NCI-H187 (cell line): ENCODE measurements at regions not wholly inside any gene's neighbourhood (a gene's known extent, or its start where the extent isn't known, plus 50 kb on each side); places are given as distances from the start of the nearest gene placed in this dataset.
"Not testable (repeated sequence)": the region's sequence is repeated elsewhere in the genome, so short reads cannot be mapped to it uniquely, and the experiment has no call there.

Source experiments
- DNase-seq, 2 experiments: peaks; one replicate each; lab custom pipeline; 2025; lab: John Stamatoyannopoulos, UW

DNA sequence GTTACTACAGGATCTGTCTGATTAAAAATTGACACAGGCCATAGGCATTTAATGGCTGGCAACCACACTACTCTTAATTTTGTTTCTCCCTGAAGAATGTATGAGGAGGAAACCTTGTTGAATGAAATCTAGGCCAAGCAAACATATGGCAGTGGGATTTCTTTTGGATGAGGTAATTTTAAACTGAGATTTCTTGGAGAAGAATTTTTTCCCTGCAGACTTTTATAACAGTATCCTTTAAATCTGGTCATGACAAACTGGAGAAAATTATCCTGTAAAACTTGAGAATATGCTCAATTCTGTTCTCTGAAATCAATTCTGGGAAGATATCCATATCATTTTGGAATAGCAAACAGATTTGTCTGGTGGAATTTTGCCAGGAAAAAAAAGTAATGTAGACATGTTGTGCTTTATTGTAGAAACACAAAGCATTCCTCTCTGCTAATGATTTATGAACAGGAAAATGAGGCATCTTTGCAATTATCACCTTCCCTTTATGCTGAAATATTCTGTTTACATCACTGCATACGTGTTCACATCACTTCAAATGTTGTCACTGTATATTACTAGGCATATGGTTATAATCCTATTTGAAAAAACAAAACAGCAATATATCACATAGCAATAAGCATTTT lies 108.3 kb upstream of the ARSJ start:
- DNase-seq = no peak

DNA sequence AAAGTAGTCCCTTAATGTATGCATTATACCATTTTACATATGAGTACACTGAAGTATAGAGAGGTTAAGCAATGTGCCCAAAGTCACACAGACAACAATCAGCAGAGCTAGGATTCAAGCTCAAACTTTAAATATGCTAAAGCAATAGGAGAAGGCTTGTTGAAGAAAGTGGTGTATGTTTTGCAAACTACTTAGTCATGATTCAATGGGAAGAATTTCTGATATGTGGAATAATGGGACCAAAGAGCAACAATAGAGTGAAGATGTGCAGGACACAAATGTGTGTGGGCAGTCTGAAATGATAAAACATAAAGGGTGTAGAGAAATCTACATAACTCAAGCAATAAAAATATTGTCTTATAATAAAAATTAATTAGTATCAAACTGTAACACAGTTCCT lies 109.0 kb upstream of the ARSJ start:
- DNase-seq = no peak

DNA sequence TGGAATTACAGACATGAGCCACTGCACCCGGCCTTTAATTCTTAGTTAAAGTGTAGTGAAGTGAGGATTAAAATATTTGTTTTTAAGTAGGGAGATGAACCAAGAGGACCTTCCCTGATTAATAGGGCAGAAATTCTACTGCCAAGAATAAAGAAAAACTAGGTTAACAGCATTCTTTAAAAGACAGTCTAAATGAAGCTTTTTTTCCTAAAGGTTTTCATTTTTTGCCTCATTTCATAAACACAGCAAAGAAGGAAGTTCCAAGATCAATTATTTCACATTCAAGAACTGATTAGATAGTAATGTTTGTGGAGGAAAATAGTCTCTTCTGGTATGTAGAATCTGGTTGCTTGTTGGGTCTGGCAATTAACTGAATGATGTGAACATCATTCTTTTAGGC lies 112.1 kb upstream of the ARSJ start:
- no peak for DNase-seq

GRCh38 chr4:114093221-114093715 lies 113.8 kb upstream of the ARSJ start:
- no peak for DNase-seq

GRCh38 chr4:114100288-114101031 lies 121.0 kb upstream of the ARSJ start:
- no peak for DNase-seq

- no peak for DNase-seq
Measured at GRCh38 chr4:114103908-114104307, 124.5 kb upstream of the ARSJ start.

DNA sequence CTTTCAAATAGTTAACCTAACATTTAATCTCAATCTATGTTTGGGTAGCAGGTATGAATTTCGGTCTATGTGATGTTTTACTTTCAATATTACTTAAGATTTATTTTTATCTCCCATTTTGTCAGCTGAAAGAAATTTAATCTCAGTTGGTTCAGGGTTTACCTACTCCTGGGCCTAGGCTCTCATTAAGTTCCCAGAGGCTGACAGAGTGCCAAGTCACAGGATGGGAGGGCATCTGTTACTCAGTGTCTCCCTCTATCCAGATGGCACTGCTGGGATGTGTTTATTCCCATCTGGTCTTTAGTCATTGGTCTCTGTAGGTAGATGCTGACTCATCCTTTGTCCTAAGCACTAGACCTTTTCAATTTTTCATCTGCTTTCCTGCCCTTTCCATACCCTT lies 129.4 kb upstream of the ARSJ start:
- DNase-seq = no peak

- no peak for DNase-seq
Measured at GRCh38 chr4:114109776-114110175, 130.3 kb upstream of the ARSJ start.

GRCh38 chr4:114115526-114115925 lies 136.1 kb upstream of the ARSJ start:
- no peak for DNase-seq

DNA sequence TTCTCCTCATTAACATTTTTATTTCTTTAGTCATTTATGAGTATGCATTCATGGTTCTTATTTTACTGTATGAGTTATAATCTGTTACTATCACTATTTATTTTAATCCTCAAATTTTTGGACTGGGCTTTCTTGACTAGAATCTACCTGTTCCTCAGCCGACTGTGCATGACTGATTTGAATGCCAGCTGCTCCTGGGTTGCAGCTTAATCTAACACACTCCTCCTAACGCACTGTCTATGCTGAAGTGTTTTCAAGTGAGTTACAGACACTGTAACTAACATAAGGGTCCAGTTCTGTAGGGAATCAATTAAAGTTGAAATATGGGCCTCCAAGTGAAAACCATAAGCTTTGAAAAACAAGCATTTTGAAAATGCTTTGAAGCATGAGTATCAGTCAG lies 137.4 kb upstream of the ARSJ start:
- peak in 1 of 2 experiments; percentile 0 for DNase-seq

GRCh38 chr4:114121221-114121620 lies 141.8 kb upstream of the ARSJ start:
- DNase-seq = no peak

DNA sequence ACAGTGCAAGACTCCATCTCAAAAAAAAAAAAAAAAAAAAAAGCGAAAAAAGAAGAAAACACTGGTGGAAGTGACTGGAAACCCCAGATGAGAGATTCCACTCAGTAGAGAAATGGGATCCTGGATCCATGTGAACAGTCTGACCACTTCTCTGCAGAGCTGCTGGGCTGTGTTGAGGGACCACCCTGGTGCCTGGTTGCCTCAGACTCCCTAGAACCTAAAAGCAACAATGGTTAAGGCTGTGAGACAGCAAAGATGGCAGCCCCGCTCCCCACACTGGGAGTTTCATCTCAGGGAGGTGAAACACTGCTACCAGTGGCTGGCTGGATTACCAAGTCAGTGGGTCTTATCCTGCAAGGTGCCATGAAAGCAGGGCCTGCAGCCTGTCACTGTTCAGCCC lies 152.8 kb upstream of the ARSJ start:
- DNase-seq = no peak

- no peak for DNase-seq
Measured at GRCh38 chr4:114132830-114133229, 153.4 kb upstream of the ARSJ start.

DNA sequence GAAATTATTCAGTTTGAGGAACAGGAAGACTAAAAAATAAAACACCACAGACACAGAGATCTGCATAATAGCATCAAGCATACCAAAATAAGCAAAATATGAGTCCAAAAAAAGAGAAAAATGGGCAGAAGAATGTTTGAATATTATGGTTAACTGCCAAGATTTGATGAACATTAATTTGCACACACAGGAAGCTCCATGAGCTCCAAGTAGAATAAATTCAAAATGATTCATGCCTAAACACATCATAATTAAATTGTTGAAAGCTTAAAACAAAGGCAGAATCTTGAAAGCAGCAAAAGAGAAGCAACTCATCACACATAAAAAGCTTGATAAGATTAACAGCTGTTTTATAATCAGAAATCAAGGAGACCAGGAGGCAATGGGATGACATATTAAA lies 156.6 kb upstream of the ARSJ start:
- DNase-seq = no peak

DNA sequence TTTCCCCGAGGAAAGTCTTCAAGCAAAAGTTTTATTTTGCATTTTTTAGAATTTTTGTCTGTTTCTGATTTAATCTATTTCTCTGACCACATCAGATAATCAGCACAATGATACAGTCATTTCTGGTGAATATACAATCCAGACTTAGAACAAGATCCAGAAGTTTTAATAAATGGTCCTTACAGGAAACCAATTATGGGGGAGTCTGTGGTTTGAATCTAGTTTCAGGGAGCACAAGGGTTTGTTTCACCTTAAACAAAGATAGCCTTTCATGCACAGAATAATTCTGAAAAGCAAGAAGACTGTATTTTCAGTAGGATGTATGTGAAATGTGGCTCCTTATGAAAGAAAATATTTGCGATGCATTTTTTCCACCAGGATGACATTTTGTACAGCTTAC lies 158.5 kb upstream of the ARSJ start:
- DNase-seq = no peak

- DNase-seq = no peak
Measured at GRCh38 chr4:114146947-114147618, 167.6 kb upstream of the ARSJ start.

GRCh38 chr4:114147619-114148208 lies 168.3 kb upstream of the ARSJ start:
- DNase-seq = not testable (repeated sequence)

DNA sequence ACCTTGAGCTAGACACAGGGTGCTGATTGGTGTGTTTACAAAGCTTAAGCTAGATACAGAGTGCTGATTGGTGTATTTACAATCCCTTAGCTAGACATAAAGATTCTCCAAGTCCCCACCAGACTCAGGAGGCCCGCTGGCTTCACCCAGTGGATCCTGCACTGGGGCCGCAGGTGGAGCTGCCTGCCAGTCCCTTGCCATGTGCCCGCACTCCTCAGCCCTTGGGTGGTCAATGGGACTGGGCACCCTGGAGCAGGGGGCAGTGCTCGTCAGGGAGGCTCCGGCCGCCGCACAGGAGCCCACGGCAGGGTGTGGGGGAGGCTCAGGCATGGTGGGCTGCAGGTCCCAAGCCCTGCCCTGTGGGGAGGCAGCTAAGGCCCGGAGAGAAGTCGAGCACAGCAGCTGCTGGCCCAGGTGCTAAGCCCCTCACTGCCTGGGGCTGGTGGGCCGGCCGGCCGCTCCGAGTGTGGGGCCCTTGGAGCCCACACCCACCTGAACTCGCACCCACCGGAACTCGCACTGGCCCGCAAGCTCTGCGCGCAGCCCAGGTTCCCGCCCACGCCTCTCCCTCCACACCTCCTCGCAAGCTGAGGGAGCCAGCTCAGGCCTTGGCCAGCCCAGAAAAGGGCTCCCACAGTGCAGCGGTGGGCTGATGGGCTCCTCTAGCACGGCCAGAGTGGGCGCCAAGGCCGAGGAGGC lies 169.1 kb upstream of the ARSJ start:
- DNase-seq = not testable (repeated sequence)

GRCh38 chr4:114156371-114156770 lies 176.9 kb upstream of the ARSJ start:
- DNase-seq = no peak

GRCh38 chr4:114161809-114162208 lies 182.4 kb upstream of the ARSJ start:
- no peak for DNase-seq

DNA sequence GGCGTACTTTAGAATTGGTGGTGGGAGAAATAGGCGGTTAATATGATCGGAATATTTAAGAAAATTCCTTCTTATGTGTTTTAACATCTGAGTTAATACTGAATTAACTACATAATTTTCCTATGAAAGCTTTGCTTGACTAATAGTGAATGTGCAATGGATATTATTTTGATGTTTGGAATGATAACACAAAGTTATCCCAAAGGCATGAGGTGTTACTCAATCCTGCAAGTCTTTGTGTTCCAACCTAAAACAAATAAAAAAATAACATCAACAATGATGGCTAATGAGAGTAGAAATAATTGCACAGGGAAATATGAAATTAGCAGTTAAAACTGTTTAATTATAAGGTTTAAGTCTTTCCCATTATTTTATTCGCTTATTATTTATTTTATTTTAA lies 183.6 kb upstream of the ARSJ start:
- no peak for DNase-seq

DNA sequence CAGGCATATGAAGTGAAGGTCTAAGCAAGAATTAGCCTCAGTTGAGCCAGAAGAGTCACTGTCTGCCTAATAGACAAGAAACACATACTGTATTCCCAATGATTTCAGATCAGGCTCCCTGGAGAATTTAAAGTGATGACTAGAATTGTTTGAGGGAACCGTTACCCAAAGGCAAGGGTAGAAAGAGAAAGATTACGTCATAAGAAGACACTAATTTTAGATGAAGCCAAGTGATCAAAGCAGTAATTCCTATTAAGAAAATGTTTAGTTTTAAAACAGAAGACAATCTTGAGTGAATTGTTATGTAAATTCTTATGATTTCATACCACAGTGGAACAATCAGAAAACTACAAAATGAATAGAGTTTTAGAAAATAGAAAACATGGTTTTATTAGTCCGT lies 194.5 kb upstream of the ARSJ start:
- no peak for DNase-seq
